HCT116 (cell line): ENCODE measurements at regions not wholly inside any gene's neighbourhood (a gene's known extent, or its start where the extent isn't known, plus 50 kb on each side); places are given as distances from the start of the nearest gene placed in this dataset.

ENCODE experiments used
- ATF3 ChIP-seq: IDR thresholded peaks from 2 replicates; pipeline ENCODE4 v1.6.1; 2012
- EZH2 ChIP-seq: fragments of 200-600 bp; sonication (generic); IDR thresholded peaks from 2 replicates; pipeline ENCODE4 v1.6.1; 2017; ENCODE audit warnings: antibody characterized with exemption, mixed run types
- MAX ChIP-seq: IDR thresholded peaks from 2 replicates; pipeline ENCODE4 v1.6.1; 2012
- POLR2A ChIP-seq: IDR thresholded peaks from 2 replicates; pipeline ENCODE4 v1.7.0; 2011; ENCODE audit warnings: borderline replicate concordance; ENCODE audit not compliant: insufficient read depth, insufficient read length; ENCODE audit errors: extremely low read depth
- SIN3A ChIP-seq: IDR thresholded peaks from 2 replicates; pipeline ENCODE4 v1.6.1; 2012; ENCODE audit warnings: low read depth

DNA sequence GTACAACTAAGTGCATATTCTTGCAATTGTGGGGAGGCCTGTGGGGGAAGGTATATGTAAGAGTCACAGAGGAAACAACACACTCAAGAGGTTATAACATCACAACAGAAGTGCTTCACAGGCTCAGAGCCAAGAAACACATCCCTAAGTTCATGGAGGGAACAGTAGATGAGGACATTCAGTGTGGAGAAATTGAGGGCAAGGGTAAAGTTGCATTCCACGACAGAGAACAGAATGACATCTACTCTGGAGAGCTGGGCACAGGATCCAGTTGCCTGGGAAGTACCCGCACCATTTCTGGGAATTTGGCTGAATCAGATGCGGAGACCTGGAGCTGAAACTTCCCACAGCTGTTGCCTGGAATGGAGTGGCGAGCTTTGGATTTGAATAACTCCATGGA lies 197.2 kb downstream of the NXNL2 start:
- no peak for TF ChIP-seq ATF3
- TF ChIP-seq POLR2A = no peak
- no peak for TF ChIP-seq SIN3A
- TF ChIP-seq EZH2 = no peak
- TF ChIP-seq MAX = no peak
